Hematopoietic multipotent progenitor cell (in vitro differentiated cells): ENCODE measurements at regions not wholly inside any gene's neighbourhood (a gene's known extent, or its start where the extent isn't known, plus 50 kb on each side); places are given as distances from the start of the nearest gene placed in this dataset.
"Not testable (repeated sequence)": the region's sequence is repeated elsewhere in the genome, so short reads cannot be mapped to it uniquely, and the experiment has no call there.

Source experiments
- DNase-seq, 3 donors: peaks; one replicate each; pipeline ENCODE4 v3.0.0-alpha.2; 2011 to 2015; ENCODE audit warnings: low read depth in 2 of 3, low spot score in 2 of 3

DNA sequence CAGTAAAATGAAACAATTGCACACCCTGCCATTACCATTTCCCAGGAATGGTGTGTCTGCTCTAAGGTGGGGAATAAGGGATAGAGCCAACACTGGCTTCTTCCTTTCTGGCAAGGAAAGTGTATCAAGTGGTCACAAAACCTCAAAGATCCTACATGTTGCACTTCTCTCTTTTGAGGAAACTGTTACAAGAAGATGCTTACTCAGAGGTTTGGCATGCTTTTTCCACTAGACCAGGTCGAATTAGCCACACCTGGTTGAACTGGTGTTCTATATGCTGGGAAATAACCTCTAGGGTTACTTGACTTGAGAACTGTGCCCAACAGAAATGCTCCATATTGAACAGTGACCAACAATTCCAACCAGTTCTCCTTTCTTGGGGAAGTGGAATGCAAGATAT is 102.9 kb downstream of the LRRN1 start:
- no peak for DNase-seq

DNA sequence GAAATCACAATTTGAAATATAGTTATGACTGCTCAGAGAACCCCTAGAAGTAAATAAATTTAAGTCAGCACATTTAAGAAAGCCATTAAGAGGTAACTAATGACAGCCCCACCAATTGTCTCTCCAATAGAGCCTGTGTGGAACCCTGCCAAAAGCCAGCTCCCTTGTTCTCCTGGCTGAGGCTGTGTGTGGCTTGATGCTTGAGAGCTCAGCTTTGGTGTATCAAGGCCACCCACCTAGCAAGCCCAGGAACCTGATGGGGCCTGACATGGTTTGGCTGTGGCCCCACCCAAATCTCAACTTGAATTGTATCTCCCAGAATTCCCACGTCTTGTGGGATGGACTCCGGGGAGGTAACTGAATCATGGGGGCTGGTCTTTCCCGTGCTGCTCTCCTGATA is 106.9 kb downstream of the LRRN1 start:
- DNase-seq: no peak

DNA sequence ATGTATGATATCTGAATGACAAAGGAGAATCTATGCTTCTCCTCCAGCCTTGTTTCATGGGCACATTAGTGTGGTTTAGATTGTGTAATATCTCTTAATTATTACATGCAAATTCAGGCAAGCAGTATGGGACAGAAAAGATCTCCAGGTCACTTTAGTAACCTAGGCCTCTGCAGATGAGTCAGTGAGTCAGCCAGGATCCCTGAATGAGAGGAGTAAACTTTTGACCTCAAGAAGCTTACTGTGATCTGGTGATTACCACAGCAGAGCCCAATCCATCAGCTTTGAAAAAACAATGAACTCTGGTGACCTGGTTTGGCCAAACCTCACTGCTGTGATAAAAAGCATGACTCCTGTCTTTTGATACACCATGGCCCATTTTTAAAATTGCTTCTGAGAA is 107.8 kb downstream of the LRRN1 start:
- no peak for DNase-seq

DNA sequence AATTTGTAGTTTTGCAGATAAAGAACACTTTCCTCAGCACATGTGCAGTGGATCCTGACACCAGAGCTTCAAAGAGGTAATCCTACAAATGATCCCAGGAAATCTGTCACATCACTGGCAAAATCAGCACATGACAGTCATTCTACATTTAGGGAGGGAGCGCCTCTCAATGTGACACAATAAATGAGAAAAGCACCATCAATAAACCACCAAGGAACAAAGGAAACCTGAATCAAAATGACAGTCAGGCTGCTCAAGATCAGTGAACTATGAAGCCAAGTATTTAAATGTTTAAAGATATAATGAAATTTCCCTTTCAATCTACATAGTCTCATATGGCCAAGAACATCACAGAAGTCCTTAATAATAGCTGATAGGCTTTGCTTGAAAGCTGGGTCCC is 119.5 kb downstream of the LRRN1 start:
- DNase-seq: no peak

DNA sequence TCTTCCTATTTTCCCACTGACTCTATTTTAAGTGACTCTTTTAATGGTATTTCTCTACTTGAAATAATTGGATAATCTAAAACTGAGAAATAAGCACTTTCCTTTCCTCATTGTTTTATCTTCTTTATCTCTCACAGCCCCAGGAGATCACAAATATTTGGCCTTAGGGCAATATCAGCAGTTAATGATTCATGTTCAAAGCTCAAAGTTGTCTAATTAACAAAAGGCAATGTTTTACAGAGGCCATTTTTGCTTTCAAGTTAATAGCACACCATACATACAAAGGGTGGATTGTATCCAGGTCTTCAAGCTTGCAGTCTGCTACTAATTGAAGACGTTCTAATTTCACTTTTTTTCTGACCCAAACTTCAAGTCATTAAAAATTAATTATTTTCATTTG is 120.1 kb downstream of the LRRN1 start:
- DNase-seq: no peak

DNA sequence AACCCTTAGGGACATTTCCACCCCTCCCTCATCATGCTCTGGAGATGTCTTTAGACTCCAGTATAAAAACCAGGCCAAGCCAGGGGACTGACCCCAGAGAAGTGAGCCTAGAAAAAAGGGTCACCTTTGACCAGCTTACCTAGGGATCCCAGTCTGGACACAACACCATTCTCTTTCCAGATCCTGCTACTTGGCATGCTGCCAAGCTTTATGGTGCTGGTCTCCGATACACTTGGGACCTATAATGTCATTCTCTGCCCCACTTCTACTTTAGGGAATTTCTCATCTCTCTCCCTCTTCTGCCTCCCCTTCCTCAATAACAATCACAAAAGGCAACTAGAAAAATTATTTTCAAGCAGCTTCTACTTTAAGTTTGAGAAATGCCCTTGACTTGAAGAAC is 124.4 kb downstream of the LRRN1 start:
- DNase-seq: no peak

DNA sequence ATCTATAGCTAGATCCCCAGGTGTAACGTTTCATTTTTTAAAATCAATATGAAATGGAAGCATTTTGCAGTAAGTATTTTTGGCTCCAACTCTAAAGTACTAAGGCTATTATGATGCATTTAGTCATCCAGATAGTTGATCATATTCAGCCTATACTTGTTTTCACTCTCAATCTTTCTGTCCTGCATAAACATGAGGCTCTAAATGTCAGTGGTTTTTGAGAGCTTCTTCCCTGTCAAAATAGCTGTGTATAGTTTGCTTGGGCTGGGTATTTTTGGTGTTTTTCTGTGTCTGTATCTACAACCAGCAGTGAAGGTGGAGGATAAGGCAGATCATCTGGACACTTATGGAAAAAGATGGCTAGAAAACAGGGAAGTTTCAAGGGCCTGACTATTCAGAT is 128.0 kb downstream of the LRRN1 start:
- no peak for DNase-seq

DNA sequence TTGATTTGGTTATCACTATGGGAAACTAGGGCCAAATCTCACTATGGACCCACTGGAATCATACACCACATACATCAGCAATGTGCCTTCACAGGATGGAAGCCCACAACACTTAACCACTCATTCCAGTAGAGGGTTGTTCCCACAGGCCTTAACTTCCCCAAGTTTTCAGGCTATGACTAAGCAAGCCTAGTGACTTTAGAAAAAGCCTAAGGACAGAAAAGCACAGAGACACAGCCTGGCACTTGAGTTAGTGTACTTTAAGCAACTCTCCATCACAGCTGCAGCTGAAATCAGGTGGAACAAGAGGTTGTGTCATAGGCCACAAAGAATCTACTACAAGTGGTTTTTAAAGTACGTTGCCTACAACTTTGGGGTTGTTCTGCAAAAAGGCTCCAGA is 128.7 kb downstream of the LRRN1 start:
- no peak for DNase-seq

DNA sequence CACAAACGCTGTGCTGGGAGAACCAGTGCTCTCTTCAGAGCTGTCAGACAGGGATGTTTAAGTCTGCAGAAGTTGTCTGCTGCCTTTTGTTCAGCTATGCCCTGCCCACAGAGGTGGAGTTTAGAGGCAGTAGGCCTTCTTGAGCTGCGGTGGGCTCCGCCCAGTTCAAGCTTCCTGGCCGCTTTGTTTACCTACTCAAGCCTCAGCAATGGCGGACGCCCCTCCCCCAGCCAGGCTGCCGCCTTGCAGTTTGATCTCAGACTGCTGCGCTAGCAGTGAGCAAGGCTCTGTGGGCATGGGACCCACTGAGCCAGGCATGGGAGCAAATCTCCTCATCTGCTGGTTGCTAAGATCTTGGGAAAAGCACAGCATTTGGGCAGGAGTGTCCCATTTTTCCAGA is 142.1 kb downstream of the LRRN1 start:
- DNase-seq: not testable (repeated sequence)

DNA sequence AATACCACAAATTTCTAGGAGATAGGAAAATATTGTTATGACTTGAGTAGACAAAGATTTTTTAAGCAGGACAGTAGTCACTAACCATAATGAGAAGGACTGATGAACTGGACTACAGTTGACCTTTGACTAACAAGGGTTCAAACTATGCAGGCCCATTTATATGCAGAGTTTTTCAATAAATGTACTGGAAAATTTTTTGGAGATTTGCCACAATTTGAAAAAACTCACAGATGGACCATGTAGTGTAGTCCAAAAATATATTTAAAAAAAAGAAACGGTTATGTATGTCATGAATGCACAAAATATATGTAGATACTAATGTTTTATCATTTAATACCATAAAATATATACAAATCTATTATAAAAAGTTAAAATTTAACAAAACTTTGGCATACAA is 151.8 kb downstream of the LRRN1 start:
- no peak for DNase-seq

DNA sequence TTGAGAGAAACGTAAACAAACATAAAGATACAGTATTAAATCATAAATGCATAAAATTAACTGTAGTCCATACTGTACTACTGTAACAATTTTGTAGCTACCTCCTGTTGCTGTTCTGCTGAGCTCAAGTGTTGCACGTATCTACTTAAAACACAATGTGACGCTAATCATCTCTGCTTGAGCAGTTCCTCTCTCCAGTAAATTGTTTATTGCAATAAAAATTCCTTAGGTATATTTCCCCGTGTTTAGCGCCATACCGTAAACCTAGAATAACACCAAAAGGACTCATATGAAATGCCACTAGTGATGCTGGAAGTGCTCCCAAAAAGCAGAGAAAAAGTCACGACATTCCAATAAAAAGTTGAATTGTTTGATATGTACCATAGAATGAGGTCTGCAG is 152.3 kb downstream of the LRRN1 start:
- DNase-seq: no peak

DNA sequence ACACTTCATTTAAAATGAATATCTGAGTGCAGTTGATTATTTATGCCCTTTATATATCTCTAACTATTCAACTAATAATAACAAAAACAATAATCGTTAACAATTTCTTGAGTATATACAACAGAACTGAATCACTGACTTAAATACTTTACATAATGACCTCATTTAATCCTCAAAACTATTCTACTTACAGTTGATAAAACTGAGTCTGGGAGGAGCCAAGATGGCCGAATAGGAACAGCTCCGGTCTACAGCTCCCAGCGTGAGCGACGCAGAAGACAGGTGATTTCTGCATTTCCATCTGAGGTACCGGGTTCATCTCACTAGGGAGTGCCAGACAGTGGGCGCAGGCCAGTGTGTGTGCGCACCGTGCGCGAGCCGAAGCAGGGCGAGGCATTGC is 163.6 kb downstream of the LRRN1 start:
- not testable (repeated sequence) for DNase-seq

DNA sequence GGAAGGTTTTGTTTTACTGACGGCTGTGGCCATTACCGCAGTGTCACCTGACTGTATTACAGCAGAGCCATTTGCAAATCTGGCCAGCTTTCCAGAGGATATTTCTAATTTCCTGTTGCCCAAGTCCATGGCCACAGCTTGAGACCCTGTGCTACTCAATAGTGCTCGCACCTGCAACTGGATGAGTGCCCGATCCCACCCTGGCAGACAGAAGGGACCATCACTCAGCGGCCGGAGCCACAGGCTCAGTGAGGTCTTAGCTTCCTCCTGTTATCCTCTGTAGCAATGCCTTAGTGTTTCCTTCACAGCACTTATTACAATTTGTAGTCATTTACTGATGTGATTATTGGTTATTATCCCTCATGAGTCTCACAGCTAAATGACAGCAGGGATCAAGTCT is 184.8 kb downstream of the LRRN1 start:
- DNase-seq: no peak

DNA sequence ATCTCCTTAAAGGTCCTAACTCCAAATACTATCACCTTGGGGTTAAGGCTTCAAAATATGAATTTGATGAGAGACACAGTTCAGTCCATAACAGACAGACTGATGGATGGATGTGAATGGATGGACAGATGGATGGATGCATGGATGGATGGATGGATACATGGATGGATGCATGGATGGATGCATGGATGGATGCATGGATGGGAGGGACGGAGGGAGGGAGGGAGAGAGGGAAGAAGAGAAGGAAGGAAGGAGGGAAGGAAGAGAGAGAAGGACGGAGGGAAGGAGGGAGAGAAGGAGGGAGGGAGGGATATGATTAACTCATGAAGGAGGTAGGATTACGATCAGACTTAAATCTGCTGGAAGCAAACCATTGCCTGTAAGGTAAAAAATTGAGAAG is 192.4 kb downstream of the LRRN1 start:
- no peak for DNase-seq

DNA sequence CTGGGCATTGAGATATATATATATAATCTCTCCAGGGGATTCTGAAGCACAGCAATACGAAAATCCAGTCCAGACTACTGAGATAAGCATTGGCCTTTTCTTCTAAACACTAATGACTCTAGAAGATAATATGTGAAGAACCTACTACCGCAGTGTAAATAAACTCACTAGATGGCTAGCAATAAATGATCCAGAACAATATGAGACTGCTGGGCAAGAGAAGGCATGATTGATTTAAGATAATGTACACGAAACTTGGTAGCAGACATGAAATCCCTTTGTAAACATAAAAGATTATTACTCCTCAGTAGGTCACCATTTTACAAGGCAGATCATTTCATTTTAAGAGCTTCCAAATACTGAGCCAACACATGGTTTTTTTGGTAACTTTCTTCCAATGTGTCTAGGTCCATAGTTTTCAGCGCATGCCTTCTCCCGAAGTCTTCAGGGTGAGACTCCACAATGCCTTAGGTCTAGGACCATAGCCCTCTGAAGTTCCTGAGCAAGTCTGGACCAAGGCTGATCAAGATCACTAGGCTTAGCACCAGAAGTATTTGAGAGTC is 193.2 kb downstream of the LRRN1 start:
- no peak for DNase-seq

DNA sequence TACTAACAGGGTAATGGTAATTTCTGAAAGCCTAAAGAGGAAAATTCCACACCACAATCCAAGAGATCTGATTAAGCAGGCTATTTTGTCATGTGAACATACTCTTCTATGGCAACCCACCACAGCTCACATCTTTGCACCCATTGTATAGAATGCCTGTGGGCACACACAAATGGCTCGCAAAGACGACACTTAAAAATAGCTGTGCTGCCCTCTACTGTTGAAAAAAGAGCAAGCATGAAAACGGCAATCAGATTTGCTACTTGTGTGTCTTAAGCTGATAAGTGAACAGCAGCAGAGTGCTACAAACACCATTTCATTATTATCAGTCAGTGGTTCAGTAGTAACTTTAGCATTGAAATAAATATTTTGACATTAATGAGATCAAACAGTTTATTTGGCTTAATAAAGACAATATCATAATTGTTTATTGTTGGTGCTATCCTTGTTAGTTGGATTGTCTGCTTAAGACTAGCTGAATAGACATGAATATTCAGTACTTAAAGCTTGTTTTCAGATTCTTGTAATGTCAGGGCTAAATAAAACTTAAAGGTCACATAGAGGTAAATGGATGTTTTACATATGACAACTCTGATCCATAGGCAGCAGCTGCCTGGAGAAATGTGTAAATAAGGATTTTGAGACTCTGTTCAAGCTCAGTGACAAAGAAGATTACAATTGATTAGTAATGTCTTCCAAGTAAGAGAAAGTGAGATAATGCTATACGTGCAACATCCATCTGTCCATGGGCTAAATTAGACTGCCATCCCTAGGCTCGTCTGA is 199.1 kb downstream of the LRRN1 start:
- DNase-seq: peak in 2 of 3 donors; percentile 43 to 75

DNA sequence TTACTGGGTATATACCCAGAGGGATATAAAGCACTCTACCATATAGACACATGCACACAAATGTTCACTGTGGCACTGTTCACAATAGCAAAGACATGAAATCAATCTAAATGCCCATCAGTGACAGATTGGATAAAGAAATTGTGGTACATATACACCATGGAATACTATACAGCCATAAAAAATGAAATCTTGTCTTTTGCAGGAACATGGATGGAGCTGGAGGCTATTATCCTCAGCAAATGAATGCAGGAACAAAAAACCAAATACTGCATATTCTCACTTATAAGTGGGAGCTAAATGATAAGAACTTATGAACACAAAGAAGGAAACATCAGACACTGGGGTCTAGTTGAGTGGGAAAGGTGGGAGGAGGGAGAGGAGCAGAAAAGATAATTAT is 200.1 kb downstream of the LRRN1 start:
- not testable (repeated sequence) for DNase-seq

DNA sequence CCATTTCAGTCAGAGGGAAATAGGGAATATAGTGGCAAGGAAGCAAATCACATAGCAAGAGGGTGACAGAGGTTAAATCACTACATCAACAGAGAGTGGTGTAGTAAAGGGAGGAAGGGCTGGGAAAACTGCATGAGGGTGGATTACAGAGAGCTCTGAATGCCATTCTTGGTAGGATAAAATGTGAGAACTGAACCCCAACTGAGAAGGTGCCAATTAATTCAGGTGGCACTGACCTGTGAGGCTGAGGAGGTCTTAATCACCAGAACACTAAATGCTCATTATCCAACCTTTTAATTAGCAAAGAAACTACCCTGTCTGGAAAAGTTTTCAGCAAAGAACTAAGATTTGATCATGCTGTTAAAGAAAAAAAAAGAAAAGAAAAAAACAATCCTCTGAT is 202.7 kb downstream of the LRRN1 start:
- no peak for DNase-seq

DNA sequence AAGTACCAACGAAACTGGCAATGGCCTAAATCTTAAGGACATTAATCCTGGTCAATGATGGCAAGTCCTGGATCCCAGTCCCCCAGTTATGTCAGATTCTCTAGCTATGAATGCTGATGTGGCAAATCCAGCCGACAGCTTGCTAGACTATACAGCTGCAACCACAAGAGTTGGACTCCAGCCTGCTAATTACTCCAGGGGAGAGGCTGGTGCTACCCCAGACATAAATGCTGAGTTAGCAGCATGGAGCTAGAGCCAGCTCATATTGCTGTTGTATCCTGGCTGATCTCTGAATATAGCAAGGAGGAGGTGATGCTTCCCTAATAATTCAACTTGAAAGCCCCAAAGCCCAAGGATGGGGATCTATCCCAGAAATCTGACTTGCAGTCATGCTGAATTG is 207.1 kb downstream of the LRRN1 start:
- DNase-seq: no peak

DNA sequence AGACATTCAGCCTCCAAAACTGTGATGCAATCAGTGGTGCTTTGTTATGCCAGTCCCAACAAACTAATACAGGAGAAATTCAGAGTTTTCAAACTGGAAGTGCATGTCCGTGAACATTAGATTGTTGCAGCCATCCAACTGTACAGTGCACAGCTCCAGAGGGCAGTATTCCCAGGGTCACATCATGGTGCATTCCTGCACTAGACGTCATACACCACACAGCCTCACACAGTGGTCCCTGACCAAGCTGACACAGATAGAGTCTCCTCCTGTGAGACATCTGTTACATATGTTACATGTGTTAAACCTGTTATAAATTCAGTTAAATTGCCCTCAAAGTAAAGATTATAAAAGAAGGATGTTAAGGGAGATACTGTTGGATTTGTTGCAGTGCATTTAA is 209.0 kb downstream of the LRRN1 start:
- no peak for DNase-seq

DNA sequence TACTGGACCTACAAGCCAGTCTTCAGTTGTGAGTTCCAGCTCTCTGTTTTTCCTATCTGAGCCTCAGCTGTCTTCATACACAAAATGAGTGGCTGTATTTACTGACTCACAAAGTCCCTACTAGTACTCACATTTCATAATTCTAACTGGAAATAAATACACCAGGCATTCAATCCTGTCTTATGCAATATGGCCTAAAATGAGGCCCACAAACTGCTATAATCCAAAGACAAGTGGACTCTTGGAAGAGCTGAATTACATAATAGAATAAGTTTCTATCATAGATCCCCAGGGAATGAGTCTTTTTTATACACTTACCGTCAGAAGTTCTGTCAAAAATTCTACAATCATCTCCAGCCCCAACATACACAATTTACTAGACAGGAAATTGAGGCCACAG is 211.9 kb downstream of the LRRN1 start:
- DNase-seq: no peak

DNA sequence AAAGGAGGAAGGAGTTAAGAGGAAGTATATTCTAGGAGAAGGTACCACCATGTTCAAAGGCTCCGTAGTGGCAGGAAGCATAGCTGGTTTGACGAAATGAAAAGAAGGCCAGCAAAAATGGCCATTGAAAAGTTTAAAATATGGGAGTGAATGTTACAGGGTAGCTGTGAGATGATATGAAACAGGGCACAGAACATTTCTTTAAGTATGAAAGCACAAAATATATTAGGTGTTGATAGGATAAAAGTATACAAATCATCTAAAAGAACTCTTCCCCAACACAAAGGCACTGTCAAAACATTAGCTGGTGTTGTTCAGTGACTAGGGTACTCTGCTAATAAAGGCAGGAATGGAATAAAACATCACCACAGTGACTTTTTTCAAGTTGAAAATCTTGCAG is 216.2 kb downstream of the LRRN1 start:
- DNase-seq: no peak

DNA sequence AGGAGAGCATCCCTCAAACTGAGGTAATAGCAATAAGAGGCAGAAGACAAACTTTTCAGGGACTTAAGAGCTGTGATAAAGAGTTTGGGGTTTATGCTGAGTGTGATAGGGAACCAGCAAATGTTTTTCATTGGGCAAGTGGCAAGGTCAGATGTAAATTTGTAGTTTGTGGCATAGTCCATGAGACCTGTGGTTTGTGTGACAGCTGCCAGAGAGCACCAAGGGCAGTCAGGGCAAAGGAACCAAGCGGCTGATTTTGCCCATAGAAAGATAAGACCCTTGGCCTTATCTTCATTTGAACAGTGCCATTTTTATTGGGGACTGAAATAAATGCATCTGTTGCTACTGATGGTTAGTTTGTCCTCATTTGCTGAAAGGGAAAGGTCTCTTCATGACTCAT is 220.3 kb downstream of the LRRN1 start:
- DNase-seq: peak in 2 of 3 donors; percentile 22 to 51
